Lower leg skin (tissue), 4 donors: ENCODE measurements at regions not wholly inside any gene's neighbourhood (a gene's known extent, or its start where the extent isn't known, plus 50 kb on each side); places are given as distances from the start of the nearest gene placed in this dataset.

Experiments used
- DNase-seq, 2 donors: peaks; one replicate each; pipeline ENCODE4 v3.0.0-alpha.2; 2019; ENCODE audit warnings: low spot score in 2 of 2
- H3K4me3 ChIP-seq: fragments of 200-600 bp; sonication (generic); 2 replicates; pipeline ENCODE4 v1.5.1; 2017; ENCODE audit warnings: mild to moderate bottlenecking, low read depth; ENCODE audit not compliant: poor library complexity, severe bottlenecking
- POLR2A ChIP-seq, 2 donors: fragments of 450-650 bp; IDR thresholded peaks; one replicate each; pipeline ENCODE4 v1.6.1; 2016 to 2017; ENCODE audit warnings: antibody characterized with exemption in 2 of 2, mild to moderate bottlenecking in 1 of 2, moderate library complexity in 1 of 2
- WGBS, 2 donors: methylation state at CpG; one replicate each; pipeline ENCODE4 v1.1.5; 2018; 5-methylcytosine and 5-hydroxymethylcytosine counted together
- intact Hi-C: fragments of 100-400 bp; cut with DNase I; formaldehyde crosslinking; loops from one replicate; pipeline ENCODE4 v1.15.0; 2023; ENCODE audit warnings: low total_unique reads
- TF ChIP-seq, protein P1 (sequence below), 3 donors: fragments of 450-650 bp; IDR thresholded peaks; one replicate each; pipeline ENCODE4 v1.5.1; 2016; ENCODE audit warnings: antibody characterized with exemption in 3 of 3, mild to moderate bottlenecking in 3 of 3, moderate library complexity in 2 of 3

DNA sequence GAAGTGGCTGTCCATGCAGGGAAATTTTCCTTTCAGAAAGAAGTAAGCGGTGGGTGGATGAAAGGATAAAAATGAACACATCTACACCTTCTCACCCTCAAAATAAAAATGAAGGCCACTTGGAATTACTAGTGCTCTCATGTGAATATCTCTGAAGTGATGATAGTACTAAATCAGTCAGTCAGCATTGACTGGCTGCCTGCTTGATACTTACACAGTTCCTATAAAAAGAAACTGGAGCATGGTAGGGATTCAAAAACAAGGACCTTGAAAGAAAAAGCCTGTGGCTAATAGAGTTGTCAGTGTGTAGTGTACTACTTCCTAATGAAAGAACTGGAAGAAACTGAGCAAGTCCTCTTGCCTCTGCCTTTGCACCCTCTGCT lies 239.7 kb downstream of the HLX start:
- no peak for TF ChIP-seq POLR2A (IDR thresholded peaks at IDR 0.05)
- TF ChIP-seq, protein P1, sequence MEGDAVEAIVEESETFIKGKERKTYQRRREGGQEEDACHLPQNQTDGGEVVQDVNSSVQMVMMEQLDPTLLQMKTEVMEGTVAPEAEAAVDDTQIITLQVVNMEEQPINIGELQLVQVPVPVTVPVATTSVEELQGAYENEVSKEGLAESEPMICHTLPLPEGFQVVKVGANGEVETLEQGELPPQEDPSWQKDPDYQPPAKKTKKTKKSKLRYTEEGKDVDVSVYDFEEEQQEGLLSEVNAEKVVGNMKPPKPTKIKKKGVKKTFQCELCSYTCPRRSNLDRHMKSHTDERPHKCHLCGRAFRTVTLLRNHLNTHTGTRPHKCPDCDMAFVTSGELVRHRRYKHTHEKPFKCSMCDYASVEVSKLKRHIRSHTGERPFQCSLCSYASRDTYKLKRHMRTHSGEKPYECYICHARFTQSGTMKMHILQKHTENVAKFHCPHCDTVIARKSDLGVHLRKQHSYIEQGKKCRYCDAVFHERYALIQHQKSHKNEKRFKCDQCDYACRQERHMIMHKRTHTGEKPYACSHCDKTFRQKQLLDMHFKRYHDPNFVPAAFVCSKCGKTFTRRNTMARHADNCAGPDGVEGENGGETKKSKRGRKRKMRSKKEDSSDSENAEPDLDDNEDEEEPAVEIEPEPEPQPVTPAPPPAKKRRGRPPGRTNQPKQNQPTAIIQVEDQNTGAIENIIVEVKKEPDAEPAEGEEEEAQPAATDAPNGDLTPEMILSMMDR (IDR thresholded peaks at IDR 0.05), result no peak
- no peak for DNase-seq
- H3K4me3 ChIP-seq, result no peak overlapping the region
- intact Hi-C loops, result no loop called here
- 79% methylated on average over 1 of the region's 1 CpG for WGBS, 2 donors

DNA sequence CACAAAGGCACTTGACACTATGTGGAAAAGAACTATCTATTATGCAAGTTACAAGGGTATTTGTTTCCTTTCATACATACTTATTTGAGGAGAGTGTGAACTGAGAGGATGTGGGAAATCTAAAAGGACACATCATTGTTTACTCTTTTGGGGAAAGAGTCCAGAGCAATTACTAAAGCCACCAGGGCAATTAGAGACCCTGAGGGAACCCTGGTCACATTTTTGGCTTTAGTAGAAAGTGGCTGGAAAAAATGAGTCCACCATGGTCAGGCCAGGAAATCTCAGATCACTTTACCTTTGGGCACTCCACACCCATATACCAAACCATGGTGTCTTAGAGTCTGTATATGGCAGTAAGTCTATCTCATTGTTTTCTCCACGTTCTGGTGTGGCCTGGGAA lies 243.3 kb downstream of the HLX start:
- whole genome bisulfite sequencing, 2 donors, result 45 to 56% methylated on average over 1 of the region's 1 CpG
- intact Hi-C loops, result no loop called here
- no peak for DNase-seq
- no peak overlapping the region for H3K4me3 ChIP-seq
- TF ChIP-seq, protein P1 (IDR thresholded peaks at IDR 0.05), result no peak
- TF ChIP-seq POLR2A (IDR thresholded peaks at IDR 0.05), result no peak

- no peak for DNase-seq
- H3K4me3 ChIP-seq, result no peak overlapping the region
- 92 to 96% methylated on average over 5 of the region's 5 CpGs for WGBS, 2 donors
- no peak for TF ChIP-seq POLR2A (IDR thresholded peaks at IDR 0.05)
- TF ChIP-seq, protein P1 (IDR thresholded peaks at IDR 0.05), result no peak
- intact Hi-C loops, result no loop called here
Measured at GRCh38 chr1:221125976-221126375, 246.7 kb downstream of the HLX start.

DNA sequence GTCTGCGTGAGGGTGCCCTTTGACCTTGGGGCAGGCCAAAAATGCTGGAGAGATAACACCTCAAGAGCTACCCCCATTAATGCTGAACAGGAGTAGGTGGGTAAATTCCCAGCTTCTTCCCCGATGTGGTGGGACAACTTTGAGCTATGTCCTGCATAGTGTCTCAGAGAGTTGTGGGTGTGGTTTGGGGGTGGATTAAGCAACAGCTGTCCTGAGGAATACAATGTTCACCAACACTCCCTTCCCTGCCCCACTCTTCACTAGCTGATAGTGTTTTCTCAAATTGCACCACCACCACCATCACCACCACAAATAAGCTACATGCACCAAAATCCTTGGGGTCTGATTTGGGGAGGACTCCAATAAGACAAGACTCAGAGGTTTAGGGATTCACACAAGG lies 258.4 kb downstream of the HLX start:
- 66% methylated on average over 2 of the region's 2 CpGs for WGBS, 2 donors
- intact Hi-C loops, result no loop called here
- TF ChIP-seq POLR2A (IDR thresholded peaks at IDR 0.05), result no peak
- TF ChIP-seq, protein P1 (IDR thresholded peaks at IDR 0.05), result no peak
- H3K4me3 ChIP-seq, result no peak overlapping the region
- DNase-seq, result no peak

- DNase-seq, result no peak
- no peak overlapping the region for H3K4me3 ChIP-seq
- intact Hi-C loops, result no loop called here
- no peak for TF ChIP-seq POLR2A (IDR thresholded peaks at IDR 0.05)
Measured at GRCh38 chr1:221138516-221138915, 259.3 kb downstream of the HLX start.

DNA sequence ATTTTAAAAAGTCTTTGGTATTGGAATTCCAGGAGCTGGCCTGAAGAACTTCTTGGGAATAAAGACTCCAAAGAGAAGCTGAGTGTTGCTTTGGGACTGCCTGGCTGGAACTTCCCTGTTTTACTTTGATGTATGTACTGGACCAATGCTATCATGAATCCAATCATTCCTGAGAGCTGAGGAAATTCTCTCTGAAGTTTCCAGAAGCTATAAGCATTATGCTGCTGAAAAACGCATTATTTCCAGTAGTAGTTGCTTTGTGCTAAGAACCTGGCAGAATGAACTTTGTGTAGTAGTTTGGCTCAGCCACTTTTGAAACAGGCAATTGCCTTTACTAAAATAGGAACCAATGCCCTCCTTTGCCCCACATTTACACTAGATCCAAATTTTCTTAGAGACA lies 260.7 kb downstream of the HLX start:
- DNase-seq, result no peak
- intact Hi-C loops, result no loop called here
- H3K4me3 ChIP-seq, result no peak overlapping the region
- WGBS, 2 donors, result 73 to 85% methylated on average over 1 of the region's 1 CpG
- no peak for TF ChIP-seq POLR2A (IDR thresholded peaks at IDR 0.05)
- TF ChIP-seq, protein P1 (IDR thresholded peaks at IDR 0.05), result no peak
